NCI-H1417 treated with DMSO at 0.1 percent for 48 hours (cell line): ENCODE measurements at regions not wholly inside any gene's neighbourhood (a gene's known extent, or its start where the extent isn't known, plus 50 kb on each side); places are given as distances from the start of the nearest gene placed in this dataset.

Experiments
- DNase-seq: peaks from one replicate; lab custom pipeline; 2025; lab: John Stamatoyannopoulos, UW

DNA sequence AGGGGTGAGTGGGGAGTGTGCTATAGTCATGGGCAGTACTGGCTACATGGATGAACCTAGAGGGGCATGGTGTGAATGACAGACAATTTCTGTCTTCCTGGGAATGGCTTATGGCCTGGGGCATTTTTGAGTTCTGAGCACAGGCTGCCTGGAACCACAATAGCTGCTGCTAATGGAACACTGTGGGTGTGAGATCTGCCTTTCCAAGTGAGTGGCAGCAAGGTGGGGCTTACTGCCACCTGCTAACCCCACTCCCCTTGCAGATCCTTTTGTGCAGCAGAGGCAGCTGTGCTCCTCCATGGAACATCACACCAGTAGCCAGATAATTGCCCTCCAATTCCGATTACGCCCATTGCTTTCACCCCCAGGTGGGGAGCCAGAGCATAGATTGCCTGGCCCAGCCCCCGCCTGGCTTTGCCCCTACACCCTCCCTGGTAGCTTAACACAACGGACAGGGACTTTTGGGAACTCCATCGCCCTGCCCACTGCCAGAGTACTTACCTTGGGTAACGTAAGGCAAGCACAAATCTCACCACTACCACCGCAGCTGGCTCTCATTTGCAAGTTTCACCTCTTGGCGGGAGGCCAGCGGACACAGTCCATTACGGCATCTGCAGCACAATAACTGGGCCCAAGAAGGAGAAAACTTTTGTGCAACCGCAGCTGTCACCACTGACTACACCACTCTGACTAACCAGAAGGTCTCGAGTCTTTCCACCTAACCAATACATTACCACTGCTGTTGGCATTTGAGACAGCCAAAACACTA lies 421.2 kb upstream of the NWD2 start:
- no peak for DNase-seq

DNA sequence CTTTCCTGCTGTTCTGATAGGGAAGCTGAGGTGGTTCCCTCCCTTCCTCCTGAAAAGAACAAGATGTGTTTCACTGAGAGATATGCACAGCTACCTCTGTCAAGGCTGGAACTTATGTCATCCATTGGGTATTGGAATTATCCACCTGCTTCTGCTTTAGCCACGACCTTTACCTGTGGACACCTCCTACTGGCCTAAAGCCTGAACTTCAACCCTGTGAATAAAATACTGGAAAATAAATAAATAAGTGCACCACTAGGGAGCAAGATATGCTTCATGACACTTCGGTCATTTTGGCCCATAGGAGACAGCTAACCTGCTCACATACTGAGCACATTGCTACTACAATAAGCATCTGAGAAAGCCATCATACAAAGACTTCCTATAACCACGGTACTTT lies 419.9 kb upstream of the NWD2 start:
- DNase-seq = no peak

DNA sequence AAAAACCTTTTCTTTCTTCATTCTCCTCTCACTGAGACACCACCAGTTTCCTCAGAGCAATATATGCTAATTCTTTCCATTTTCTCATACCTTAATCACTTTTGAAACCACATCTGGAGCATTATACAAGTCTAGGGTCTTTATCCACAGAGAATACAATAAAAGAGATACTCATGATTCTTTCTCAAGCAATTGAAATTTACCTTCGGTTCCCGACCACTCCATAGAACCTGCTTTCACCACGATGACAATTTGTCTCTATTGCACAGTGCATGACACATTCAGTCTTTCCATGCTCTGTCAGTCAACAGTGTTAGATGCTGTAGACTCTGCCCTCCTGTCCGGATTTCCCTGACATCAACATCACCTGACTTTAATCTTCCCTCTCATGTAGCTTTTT lies 409.3 kb upstream of the NWD2 start:
- DNase-seq = no peak

DNA sequence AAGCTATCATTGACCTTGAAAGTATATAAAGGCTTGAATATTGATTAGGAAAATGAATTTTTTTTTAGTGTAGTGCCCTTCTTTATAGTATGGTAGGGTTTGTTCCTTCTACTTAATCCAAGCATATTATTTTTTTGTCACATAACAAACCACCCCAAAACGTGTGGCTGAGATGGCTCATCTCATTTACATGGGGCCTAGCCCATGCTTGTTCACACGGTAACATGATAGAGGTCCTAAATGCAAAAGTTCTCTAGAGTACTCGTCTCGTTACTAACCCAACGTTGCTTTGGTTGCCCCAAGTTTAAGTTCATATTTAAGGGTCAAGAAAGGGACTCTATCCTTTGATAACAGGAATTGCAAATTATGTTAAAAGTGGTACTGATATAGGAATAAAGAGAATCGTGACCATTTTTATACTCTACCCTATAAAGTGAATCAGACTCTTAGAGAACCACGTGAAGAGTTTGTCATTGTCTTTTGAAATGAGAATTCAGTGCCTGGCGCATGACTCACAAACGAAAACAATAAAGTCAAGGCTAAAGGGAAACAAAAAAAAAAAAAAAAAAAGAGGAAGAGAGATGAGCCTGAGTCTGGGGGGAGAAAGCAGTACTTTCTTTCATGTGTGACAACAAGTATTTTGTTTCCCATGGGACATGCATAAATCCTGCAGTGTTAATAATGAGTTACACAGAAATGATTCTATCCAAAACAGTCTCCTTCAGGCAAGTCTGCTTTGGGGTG lies 402.8 kb upstream of the NWD2 start:
- no peak for DNase-seq

DNA sequence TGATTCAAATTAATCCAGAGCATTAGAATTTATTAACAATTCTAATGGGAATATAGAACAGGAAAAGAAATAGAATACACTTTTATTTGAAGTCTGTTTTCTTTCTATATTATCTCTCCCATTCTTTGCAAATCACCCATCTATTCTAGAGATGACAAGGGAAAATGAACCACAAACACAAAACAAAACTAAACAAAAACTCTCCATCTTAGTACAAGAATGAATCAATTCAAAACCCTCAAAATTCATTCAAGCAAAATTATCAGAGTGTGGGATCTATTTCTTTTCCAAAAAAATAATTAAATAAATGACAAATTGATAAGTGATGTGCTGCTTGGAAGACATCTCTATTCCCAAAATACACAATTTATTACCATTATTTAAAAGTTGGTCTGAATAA lies 400.1 kb upstream of the NWD2 start:
- DNase-seq = no peak

DNA sequence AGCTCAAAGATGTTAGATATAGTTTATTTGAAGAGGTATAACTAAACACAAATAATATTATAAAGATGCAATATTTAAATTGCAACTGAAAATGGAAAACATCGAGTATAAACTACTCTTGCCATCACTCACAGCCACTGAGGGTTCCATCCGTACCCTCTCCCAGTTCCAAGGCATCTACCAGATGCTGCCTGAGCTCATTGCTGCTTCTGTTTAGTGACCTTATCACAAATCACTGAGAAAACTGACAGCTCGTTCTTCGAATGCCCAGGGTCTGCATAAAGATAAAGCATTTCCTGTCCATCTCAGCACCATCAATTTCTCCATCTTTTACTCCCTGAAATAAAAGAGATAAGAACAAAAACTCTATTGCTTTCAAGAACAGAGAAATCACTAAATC lies 391.7 kb upstream of the NWD2 start:
- DNase-seq = no peak

DNA sequence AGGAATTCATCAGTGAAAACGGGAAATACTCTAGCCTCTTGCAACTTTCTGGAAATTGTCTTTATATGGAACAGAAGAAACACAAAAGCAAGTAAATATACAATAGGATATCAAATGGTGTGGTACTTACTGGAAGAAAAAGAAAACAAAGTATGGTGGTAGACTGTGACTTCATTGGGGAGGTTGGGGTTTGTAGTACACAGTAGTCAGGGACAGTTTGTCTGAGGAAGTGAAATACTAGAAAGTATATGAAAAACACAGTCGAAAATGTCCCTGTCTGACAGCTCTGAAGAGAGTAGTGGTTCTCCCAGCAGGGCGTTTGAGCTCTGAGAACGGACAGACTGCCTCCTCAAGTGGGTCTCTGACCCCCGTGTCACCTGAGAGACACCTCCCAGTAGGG lies 390.0 kb upstream of the NWD2 start:
- no peak for DNase-seq

DNA sequence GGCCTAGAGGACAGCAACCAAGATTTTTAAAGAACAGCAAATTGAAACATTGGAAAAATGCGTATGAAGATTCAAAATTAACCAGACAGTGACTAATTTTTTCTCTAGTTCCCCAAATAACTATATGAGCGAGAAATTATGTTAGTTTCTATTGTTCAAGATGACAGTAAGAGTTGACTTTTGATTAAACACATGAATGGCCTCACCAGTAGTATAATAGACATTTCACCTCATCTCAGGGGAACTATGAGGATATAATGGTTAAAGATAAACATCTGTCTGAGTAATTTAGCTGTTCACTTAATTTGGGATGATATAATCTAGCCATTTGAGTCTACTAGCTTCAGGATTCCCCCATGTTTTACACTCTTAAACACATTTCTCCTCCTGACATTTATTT lies 380.9 kb upstream of the NWD2 start:
- no peak for DNase-seq

DNA sequence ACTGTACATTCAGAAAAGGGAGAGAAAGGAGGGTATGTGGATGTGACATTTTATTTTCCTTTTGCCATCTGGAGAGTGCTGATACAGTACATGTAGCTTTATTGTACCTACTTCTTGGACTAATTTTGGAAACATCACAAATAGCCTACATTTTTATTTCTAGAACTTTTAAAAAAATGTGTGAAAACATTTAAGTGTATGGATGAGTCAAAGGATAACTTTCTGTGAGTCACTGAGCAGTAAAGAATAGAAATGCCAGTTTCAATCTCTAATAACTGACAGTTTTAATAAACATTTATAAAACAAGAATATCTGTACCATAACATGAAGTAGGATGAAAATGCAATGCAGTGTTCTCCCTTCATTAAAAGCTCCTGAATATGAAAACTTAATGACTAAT lies 374.4 kb upstream of the NWD2 start:
- DNase-seq = no peak

DNA sequence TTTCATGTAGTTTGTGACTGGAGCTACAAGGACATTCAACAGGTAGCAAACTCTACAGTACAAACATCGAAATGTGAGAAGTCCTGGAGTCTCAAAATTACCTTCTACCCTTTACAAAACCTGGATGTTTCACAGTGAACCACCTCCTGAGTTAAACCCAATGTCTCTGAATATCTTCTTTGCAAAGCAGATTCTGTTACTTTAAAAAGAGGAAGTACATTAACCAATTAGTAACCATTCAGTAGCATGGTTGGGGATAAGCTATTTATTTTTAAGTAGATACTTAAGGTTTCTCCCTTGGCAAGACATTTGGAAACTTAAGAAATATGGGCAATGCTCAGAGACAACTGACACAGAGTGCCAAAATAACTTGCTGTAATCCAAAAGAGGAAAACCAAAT lies 371.9 kb upstream of the NWD2 start:
- no peak for DNase-seq

DNA sequence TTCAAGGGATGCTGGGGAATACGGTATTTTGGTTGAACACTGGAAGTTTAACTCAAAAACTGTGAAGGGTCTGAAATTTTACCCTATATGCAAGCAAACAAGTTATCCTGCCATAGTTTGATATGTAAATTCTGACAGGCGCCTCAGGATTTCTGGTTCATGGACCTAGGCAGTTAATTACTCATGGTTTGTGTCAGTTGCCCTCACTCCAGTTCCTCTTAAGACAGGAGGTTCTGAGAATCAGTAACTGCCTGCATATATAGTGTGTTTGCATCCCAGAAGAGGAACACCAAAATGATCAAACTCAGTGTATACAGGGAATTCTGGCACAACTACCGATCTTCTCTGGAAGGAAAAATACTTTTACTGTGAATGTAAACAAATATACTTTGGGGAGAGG lies 360.4 kb upstream of the NWD2 start:
- DNase-seq = no peak

DNA sequence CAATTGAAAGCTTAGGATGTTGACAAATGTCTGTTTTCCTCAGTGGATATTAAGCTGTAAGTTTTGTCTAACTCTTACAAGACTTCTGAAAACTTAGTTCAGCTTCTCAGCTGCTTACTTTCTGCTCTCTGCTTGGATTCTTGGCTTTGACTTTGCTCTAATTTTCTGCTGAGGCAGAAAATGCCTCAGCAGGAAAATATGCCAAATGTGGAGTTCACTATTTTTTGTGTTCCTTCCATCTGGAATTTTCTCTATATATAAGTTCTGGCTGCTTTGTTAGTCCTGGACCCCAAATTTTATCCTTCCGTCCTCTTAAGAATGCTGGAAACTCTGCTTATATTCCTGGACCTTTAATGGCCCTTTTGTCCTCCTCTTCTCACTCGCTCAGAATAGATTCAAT lies 352.6 kb upstream of the NWD2 start:
- DNase-seq = no peak

DNA sequence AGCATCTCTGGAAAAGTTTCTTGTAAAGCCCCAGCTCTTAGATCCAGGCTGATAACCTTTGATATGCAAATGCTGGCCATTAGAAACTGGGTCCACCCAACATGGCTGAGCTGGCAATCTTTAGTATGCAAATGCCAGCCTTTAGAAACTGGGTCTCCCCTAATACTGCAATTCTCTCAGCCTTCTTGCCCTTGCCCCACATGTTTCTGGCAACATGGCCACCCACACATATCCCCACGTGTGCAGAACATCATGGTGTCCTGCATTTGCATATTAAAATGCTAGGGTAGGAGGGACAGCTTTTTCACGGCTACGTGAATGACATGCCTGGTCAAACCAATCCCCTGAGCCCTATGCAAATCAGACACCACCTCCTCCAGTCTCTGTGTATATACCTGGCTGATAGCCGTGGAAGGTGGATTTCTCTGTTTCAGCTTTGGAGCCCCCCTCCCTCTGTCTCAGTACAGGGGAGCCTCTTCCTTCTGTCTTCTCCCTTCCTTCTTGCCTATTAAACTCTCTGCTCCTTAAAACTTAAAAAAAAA lies 344.0 kb upstream of the NWD2 start:
- no peak for DNase-seq

DNA sequence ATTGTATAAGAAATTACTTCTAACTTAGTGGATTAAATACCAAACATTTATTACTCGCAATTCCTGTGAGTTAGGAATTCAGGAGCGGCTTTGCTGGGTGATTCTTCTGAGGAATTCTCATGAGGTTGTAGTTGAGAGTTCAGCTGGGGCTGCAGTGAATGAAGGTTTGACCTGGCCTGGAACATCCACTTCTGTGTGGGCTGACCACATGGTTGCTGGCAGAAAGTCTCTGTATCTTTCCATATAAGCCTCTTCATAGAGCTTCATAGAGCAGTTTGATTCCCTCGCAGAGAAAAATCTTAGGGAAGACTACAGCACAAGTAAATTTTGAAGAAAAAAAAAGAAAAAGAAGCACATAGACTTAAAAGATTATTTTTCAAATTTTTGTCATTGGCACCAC lies 339.7 kb upstream of the NWD2 start:
- no peak for DNase-seq

DNA sequence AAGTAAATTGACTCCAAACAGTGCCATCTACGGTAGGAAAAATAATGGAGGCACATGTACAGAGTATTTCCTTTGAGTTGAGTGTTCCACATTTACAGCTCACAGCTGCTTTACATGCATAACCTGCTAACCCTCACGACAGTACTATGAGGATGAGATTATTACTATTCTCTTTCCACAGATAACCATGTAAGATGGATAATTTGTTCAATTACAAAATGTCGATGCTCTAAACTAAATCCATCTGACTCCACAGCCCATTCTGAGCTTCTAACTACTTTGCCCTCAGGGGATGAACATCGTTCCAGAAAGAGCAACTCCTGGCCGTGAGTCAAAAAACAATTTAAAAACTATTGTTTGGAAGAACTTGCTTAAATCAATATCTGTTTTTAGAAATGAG lies 330.4 kb upstream of the NWD2 start:
- no peak for DNase-seq

DNA sequence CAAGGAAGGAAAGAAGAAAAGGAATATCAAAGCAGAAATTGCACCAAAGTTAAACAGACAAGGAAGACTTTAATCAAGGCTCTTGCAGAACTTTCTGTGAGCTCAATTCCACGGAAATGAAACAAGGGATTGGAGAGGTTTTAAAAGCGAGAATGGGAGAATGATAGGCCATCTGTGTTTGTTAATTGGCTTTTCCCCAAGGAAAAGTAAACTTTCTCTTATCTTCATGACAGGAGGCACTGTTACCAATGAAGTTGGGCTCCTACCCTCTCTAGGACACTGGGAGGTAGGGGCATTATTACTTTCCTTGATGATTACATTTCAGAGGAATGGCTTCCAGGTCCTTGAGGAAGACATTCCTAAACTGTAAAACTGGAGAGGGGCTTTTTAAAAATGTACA lies 328.8 kb upstream of the NWD2 start:
- DNase-seq = no peak

DNA sequence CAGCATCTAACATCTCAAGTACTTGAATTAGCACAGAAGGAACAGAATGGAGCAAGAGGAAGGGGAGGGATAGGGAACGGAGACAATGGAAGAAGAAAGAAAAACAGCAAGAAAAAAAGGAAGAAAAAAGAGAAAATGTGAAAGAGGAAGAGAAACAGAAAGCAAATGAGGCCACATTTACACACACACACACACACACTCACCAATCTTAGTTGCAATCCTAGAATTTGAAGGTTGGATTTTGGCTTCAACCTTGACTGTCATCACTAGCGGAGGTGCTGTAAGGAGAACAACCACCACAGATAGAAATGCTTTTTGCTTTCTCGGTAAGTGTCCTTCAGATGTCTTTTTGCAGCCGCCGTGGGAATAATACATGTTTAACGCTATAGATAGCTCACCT lies 327.1 kb upstream of the NWD2 start:
- DNase-seq = no peak

DNA sequence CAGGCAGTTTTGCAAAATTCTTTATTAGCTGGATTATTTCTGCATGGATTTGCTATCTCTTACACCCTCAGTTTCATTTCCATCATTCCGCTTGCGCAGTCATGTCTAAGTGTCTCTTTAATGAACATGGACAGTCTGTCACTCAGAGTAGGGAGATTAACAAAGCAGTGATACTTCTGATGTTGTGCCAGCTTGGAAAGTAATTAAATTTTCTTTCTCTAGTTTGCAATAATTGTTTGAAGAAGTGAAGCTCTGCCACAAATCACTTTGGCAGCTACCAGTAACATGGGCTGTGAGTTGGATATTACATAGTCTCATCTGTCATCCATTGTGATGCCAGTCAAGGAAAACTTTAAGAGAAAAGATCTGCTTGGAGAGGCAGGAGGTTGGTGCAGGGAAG lies 324.8 kb upstream of the NWD2 start:
- no peak for DNase-seq

DNA sequence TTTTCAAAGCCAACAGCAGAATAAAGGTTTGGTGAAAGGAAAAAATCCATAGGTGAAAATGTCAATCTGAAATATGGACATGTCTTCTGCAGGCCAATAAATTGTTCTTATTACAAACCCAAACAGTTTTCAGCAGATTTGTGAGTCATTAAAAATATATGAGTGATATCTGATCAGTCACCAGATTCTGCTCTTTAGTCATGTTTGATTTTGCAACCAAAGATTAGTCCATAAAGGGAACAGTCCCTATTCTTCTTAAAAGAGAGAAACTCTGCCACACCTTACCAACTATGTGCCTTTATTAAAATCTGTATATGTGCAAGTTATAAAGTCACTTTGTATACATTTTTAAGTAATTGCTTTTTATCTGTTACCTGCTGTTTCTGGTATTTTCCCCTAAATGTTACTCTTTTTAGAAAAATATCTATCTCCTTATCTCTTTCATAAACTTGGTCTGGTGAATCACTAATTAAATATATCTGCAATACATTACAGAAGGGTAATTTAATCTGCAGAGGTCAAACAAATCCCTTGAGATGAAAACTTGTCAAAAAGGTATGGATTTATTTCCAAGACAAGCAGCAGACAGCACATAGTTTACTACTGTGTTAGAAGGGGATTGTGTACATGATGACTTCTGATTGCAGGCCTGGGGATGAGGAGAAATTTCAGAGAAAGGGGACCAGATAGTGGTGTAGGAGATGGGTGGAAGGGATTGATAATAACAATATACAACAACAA lies 322.9 kb upstream of the NWD2 start:
- DNase-seq = no peak

DNA sequence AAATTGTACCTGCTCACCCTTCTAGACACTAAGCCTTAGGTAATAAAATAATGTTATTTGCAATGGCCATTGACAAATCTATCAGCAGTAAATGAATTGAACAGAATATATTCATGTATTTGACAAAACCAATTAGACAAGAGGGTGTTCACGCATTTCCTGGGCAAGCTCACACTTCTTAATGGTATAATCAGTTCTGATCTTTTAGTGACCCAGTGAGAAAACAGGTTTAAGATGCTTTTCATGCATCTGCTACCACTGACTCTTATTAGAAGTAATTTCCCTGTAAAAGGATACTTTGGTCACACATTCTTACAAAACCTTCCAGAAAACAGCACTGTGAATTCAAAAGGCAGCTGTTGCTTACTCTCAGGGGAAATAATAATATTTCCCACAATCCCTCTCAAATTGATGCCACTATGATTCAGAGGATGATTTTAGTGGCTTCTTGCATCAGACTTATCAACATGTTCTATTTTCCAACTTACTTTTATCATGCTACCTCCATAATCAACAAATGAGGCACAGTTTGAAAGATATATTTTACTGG lies 313.9 kb upstream of the NWD2 start:
- DNase-seq = no peak

DNA sequence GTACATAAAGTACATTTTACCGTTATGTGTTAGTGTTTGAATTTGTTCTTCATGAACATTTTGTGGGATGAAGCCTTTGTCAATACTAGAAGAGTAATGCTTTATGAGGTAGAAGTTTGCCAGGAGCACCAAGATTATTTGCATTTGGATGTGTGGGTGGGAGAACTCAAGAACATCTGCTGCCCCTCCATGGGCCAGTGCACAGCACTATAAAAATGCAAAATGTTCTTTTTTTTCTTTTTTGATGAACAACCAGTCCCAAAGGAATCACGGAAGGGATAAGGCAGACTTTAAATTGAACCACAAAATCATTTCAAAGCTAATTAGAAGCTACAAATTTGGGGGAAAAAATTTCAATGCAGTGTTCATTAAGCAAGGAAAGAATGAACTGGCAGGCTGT lies 300.3 kb upstream of the NWD2 start:
- no peak for DNase-seq

DNA sequence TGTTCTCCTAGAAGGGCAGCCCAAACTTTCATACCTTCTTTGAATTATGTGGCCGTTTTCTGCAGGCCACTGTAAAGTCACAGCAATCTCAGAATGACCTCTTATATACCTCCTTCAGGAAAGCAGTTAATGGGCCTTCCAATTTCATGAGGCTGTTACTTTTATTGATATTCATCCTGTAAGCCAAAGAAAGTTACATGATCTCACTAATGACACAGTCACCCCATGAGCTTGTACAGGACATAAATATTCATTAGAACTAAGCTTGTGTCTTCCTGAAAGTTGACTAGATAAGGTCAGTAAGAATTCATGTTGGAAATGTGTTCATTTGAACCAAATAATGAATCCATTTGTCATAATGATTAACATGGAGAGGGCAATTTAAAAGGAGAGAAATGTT lies 283.1 kb upstream of the NWD2 start:
- DNase-seq = no peak
